Endothelial cell of umbilical vein (primary cell): ENCODE measurements at regions not wholly inside any gene's neighbourhood (a gene's known extent, or its start where the extent isn't known, plus 50 kb on each side); places are given as distances from the start of the nearest gene placed in this dataset.

Experiments
- BruUV-seq: library from RNA; stranded (reverse); fragments of 400-500 nt; replicated peaks from 2 replicates; lab custom pipeline; 2021; lab: Mats Ljungman, UMichigan
- CTCF ChIA-PET: fragments of 300-600, 350-600 bp; sonication (Branson Sonifier 250); formaldehyde crosslinking; loops from one replicate; lab custom pipeline; 2021; ENCODE audit warnings: antibody characterized with exemption, inconsistent platforms; lab: Charles Lee
- POLR2A ChIA-PET: fragments of 300-600, 350-600 bp; sonication (Branson Sonifier 250); formaldehyde crosslinking; loops from one replicate; lab custom pipeline; 2021; ENCODE audit warnings: antibody characterized with exemption, inconsistent platforms; lab: Charles Lee
- DNase-seq: peaks from one replicate; pipeline ENCODE4 v3.0.0-alpha.2; 2011; ENCODE audit warnings: low read depth, low spot score
- FAIRE-seq: peaks from 2 replicates; lab custom pipeline; 2011; peaks lifted over from hg19 to GRCh38; lab: Jason Lieb, UNC
- H2AFZ ChIP-seq: 2 replicates; pipeline ENCODE4 v1.6.0; 2012; ENCODE audit warnings: low read depth, low read length, control low read depth, inconsistent platforms
- H3K27ac ChIP-seq: 2 replicates; pipeline ENCODE4 v1.5.1; 2011; ENCODE audit warnings: low read depth, mild to moderate bottlenecking, control low read depth, low read length, moderate library complexity; ENCODE audit not compliant: insufficient read depth
- H3K27me3 ChIP-seq, 2 experiments: 2 replicates each; pipeline versions ENCODE4 v1.6.0 to v1.6.1; 2011; ENCODE audit warnings: low read length in 2 of 2, mixed read lengths in 1 of 2; ENCODE audit not compliant: control insufficient read depth in 2 of 2, insufficient read depth in 2 of 2
- H3K36me3 ChIP-seq, 2 experiments: 2 replicates in 1 of 2; 3 replicates in 1 of 2; pipeline ENCODE4 v1.5.1; 2011; ENCODE audit warnings: low read length in 2 of 2, mild to moderate bottlenecking in 1 of 2, moderate library complexity in 1 of 2; ENCODE audit not compliant: control insufficient read depth in 2 of 2, insufficient read depth in 2 of 2; ENCODE audit errors: extremely low read depth in 1 of 2
- H3K4me1 ChIP-seq: 3 replicates; pipeline ENCODE4 v1.5.1; 2011; ENCODE audit warnings: mild to moderate bottlenecking, low read length; ENCODE audit not compliant: control insufficient read depth, insufficient read depth; ENCODE audit errors: extremely low read depth
- H3K4me2 ChIP-seq: 2 replicates; pipeline ENCODE4 v1.6.1; 2011; ENCODE audit warnings: low read length, control low read depth, mixed read lengths; ENCODE audit not compliant: insufficient read depth
- H3K4me3 ChIP-seq, 3 experiments: fragments of 200-600 bp in 1 of 3; sonication (generic), shearing (Covaris generic) in 1 of 3; replicated peaks in 1 of 3; 2 replicates each; pipeline ENCODE4 v1.5.1; 2011 to 2016; ENCODE audit warnings: control low read depth in 3 of 3, low read length in 3 of 3, mild to moderate bottlenecking in 2 of 3, inconsistent platforms in 1 of 3, low read depth in 1 of 3, moderate library complexity in 1 of 3; ENCODE audit not compliant: insufficient read depth in 1 of 3
- H3K79me2 ChIP-seq: 2 replicates; pipeline ENCODE4 v1.6.0; 2012; ENCODE audit warnings: low read length, inconsistent platforms; ENCODE audit not compliant: control insufficient read depth, insufficient read depth
- H3K9ac ChIP-seq: replicated peaks from 2 replicates; pipeline ENCODE3; 2011; ENCODE audit warnings: low read length, control low read depth; ENCODE audit not compliant: insufficient read depth; ENCODE audit errors: extremely low read depth
- H3K9me1 ChIP-seq: replicated peaks from 3 replicates; pipeline ENCODE4 v1.6.0; 2011; ENCODE audit warnings: mild to moderate bottlenecking, low read length; ENCODE audit not compliant: control insufficient read depth, insufficient read depth; ENCODE audit errors: extremely low read depth
- H3K9me3 ChIP-seq: replicated peaks from 2 replicates; pipeline ENCODE4 v1.5.1; 2012; ENCODE audit warnings: low read length, inconsistent platforms; ENCODE audit not compliant: control insufficient read depth, insufficient read depth
- H4K20me1 ChIP-seq: replicated peaks from 2 replicates; pipeline ENCODE3; 2011; ENCODE audit warnings: mild to moderate bottlenecking, low read length; ENCODE audit not compliant: control insufficient read depth, insufficient read depth; ENCODE audit errors: extremely low read depth
- EZH2 ChIP-seq: IDR thresholded peaks from 2 replicates; pipeline ENCODE4 v1.6.1; 2012; ENCODE audit warnings: borderline replicate concordance, low read depth, mild to moderate bottlenecking, moderate library complexity, low read length, inconsistent platforms; ENCODE audit not compliant: severe bottlenecking
- FOS ChIP-seq: IDR thresholded peaks from 2 replicates; pipeline ENCODE4 v1.6.1; 2011; ENCODE audit warnings: mild to moderate bottlenecking, low read length, moderate library complexity, borderline replicate concordance; ENCODE audit not compliant: insufficient read depth
- GATA2 ChIP-seq: IDR thresholded peaks from 2 replicates; pipeline ENCODE4 v1.7.0; 2011; ENCODE audit warnings: low read depth, mild to moderate bottlenecking, moderate library complexity, mixed read lengths, low read length; ENCODE audit not compliant: insufficient read length, insufficient read depth
- JUN ChIP-seq: IDR thresholded peaks from 2 replicates; pipeline ENCODE4 v1.6.1; 2011; ENCODE audit warnings: borderline replicate concordance, low read depth; ENCODE audit not compliant: insufficient read length, insufficient read depth
- MYC ChIP-seq: IDR thresholded peaks from one replicate; pipeline ENCODE4 v1.6.1; 2011; ENCODE audit warnings: mild to moderate bottlenecking, low read depth, low read length
- POLR2A ChIP-seq: IDR thresholded peaks from 2 replicates; pipeline ENCODE4 v1.6.1; 2012; ENCODE audit warnings: low read depth, mild to moderate bottlenecking, control low read depth, low read length
- POLR2AphosphoS5 ChIP-seq: IDR thresholded peaks from 2 replicates; pipeline ENCODE4 v1.6.1; 2012; ENCODE audit warnings: low read depth, mild to moderate bottlenecking, control low read depth, low read length, moderate library complexity; ENCODE audit not compliant: insufficient read depth
- dilution Hi-C: fragments of 300-500 bp; cut with MboI; formaldehyde crosslinking; loops from one replicate; pipeline ENCODE4 v1.15.0; 2019; ENCODE audit warnings: low sequenced_read_pairs; ENCODE audit not compliant: extremely low pct_ligation_motif_present
- intact Hi-C: fragments of 100-400 bp; cut with micrococcal nuclease; formaldehyde crosslinking; loops from one replicate; pipeline ENCODE4 v1.10.0; 2022
- TF ChIP-seq, protein P1 (sequence below), 2 donors: IDR thresholded peaks; 1 replicate in 1 of 2; 2 replicates in 1 of 2; pipeline ENCODE4 v1.5.1; 2011; ENCODE audit warnings: low read length in 2 of 2, mild to moderate bottlenecking in 2 of 2, moderate library complexity in 2 of 2, control low read depth in 1 of 2, inconsistent platforms in 1 of 2, low read depth in 1 of 2; ENCODE audit not compliant: insufficient read depth in 1 of 2; ENCODE audit errors: extremely low read depth in 1 of 2
- TF ChIP-seq, protein P2 (sequence below): IDR thresholded peaks from 2 replicates; pipeline ENCODE4 v1.6.1; 2011; ENCODE audit not compliant: insufficient read depth, insufficient read length

DNA sequence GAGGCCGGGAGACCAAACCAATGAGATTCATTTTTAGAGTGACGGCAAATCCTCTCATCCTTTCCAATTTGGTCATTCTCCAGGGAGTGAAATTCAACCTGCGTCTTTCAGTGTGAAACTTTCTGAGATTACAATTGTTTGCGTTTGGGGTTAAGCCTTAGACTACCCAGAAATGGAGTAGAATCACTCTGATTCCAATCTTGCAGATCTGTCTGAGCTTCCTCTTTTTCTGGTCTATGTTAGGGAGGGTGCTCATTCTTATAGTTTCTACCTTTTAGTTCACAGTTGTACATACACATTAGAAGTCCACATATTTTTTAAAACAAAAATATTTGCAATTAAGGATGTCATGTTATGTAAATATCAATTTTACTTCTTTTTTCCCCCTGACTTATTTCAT lies 183.0 kb upstream of the PHACTR1 start:
- Histone ChIP-seq H3K27ac (no peak overlapping the region), H3K9ac (no peak overlapping the region), H3K4me3 (no peak overlapping the region), H3K79me2 (no peaks in the 10 kb centered on the region), H4K20me1 (no peaks in the 10 kb centered on the region), H3K27me3 (no peaks in the 10 kb centered on the region), H3K9me3 (no peaks in the 10 kb centered on the region), H2AFZ (no peak overlapping the region), H3K4me1 (peaks cover 49% of the 10 kb centered on the region), H3K9me1 (no peaks in the 10 kb centered on the region), H3K36me3 (no peaks in the 10 kb centered on the region), H3K4me2 (no peak overlapping the region)
- no TSS peak for BruUV-seq
- ChIA-PET POLR2A (no interaction called here), CTCF (interaction anchor here (1.0 to 1.3 kb wide), 4 partner anchors 40 to 235 kb away, joined by 3 to 4 read pairs (median 3); no protein-coding TSS in a partner anchor)
- intact Hi-C loops (loop anchor here (10.0 kb wide), 1 partner anchor 361 kb away; no protein-coding TSS in a partner anchor), dilution Hi-C loops (no loop called here)
- TF ChIP-seq JUN (no peak), EZH2 (no peak), FOS (no peak), POLR2AphosphoS5 (no peak), POLR2A (no peak), GATA2 (no peak), MYC (no peak)
- TF ChIP-seq, protein P1, sequence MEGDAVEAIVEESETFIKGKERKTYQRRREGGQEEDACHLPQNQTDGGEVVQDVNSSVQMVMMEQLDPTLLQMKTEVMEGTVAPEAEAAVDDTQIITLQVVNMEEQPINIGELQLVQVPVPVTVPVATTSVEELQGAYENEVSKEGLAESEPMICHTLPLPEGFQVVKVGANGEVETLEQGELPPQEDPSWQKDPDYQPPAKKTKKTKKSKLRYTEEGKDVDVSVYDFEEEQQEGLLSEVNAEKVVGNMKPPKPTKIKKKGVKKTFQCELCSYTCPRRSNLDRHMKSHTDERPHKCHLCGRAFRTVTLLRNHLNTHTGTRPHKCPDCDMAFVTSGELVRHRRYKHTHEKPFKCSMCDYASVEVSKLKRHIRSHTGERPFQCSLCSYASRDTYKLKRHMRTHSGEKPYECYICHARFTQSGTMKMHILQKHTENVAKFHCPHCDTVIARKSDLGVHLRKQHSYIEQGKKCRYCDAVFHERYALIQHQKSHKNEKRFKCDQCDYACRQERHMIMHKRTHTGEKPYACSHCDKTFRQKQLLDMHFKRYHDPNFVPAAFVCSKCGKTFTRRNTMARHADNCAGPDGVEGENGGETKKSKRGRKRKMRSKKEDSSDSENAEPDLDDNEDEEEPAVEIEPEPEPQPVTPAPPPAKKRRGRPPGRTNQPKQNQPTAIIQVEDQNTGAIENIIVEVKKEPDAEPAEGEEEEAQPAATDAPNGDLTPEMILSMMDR (IDR thresholded peaks at IDR 0.05; ENCODE audit: extremely low read depth in 1 of 2, insufficient read depth in 1 of 2, low read depth in 1 of 2, low read length in 2 of 2) = no peak
- TF ChIP-seq, protein P2, sequence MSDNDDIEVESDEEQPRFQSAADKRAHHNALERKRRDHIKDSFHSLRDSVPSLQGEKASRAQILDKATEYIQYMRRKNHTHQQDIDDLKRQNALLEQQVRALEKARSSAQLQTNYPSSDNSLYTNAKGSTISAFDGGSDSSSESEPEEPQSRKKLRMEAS = no peak
- DNase-seq = no peak
- no peak for FAIRE-seq
